ENCODE measurements at regions not wholly inside any gene's neighbourhood (a gene's known extent, or its start where the extent isn't known, plus 50 kb on each side); places are given as distances from the start of the nearest gene placed in this dataset.

DNA sequence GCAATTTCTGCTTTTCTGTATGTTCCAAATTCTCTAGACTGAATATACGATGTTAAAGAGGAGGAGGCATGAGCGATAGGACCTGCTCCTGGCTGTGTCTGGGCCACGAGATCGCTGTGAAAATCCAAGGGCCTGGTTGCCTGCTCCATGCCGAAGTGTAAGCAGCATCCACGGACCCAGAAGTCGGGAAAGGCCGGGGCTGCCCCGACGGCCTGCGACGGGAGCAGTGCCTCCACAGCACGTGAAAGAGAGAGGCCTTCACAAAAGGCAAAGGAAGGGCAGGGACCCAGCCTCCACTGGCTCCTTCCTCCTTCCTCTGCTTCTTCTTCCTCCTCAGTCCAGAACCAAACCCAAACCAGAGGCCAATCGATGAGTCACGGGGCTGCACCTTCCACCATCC is 122.9 kb upstream of the MGMT start:
- Histone ChIP-seq H3K27me3 (ENCODE audit: control insufficient read depth in 2 of 2, insufficient read depth in 2 of 2, low read length in 2 of 2) (peaks cover 0 to 18% of the 10 kb centered on the region in 2 experiments; a peak in 3 of 5 replicates), H2AFZ (ENCODE audit: low read depth, low read length) (no peak overlapping the region), H3K9ac (ENCODE audit: insufficient read depth in 1 of 2, low read depth in 2 of 2, low read length in 2 of 2) (no peak overlapping the region), H3K4me2 (ENCODE audit: insufficient read depth, low read length) (no peak overlapping the region), H3K9me3 (replicated peaks; ENCODE audit: control insufficient read depth, insufficient read depth, low read depth, low read length) (no peaks in the 10 kb centered on the region), H3K79me2 (ENCODE audit: control insufficient read depth, insufficient read depth, low read length) (no peaks in the 10 kb centered on the region), H3K4me1 (replicated peaks in 1 of 2; ENCODE audit: control insufficient read depth in 2 of 2, insufficient read depth in 2 of 2, low read length in 2 of 2) (no peaks in the 10 kb centered on the region), H4K20me1 (replicated peaks; ENCODE audit: control insufficient read depth, insufficient read depth, low read length) (no peaks in the 10 kb centered on the region), H3K27ac (ENCODE audit: extremely low read depth, low read depth, low read length) (no peak overlapping the region), H3K9me1 (ENCODE audit: control insufficient read depth, insufficient read depth, low read length) (no peaks in the 10 kb centered on the region), H3K4me3 (no peak overlapping the region), H3K36me3 (ENCODE audit: control insufficient read depth, insufficient read depth, low read length) (no peaks in the 10 kb centered on the region)
- ATAC-seq: no peak
- no peak for TF ChIP-seq RNF2 (IDR thresholded peaks at IDR 0.05)
- no peak for TF ChIP-seq SOX6 (IDR thresholded peaks at IDR 0.05)
- TF ChIP-seq, protein P1, sequence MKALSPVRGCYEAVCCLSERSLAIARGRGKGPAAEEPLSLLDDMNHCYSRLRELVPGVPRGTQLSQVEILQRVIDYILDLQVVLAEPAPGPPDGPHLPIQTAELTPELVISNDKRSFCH (CRISPR knock-in tag; IDR thresholded peaks at IDR 0.05): no peak
- TF ChIP-seq, protein P1 (tag; IDR thresholded peaks at IDR 0.05): no peak
- no peak for TF ChIP-seq RBBP5 (IDR thresholded peaks at IDR 0.05; ENCODE audit: borderline replicate concordance, insufficient read depth, low read length, poor library complexity, severe bottlenecking)
- TF ChIP-seq POLR2A (conservative IDR thresholded peaks at IDR 0.05): no peak
- TF ChIP-seq ARID3A (IDR thresholded peaks at IDR 0.05; ENCODE audit: borderline replicate concordance, low read depth, low read length): no peak
- no peak for TF ChIP-seq ETS1 (conservative IDR thresholded peaks at IDR 0.05; ENCODE audit: control insufficient read depth, low read depth, low read length)
- TF ChIP-seq ZKSCAN1 (IDR thresholded peaks at IDR 0.05; ENCODE audit: low read depth, low read length): no peak
- no peak for DNase-seq (ENCODE audit: extremely low read depth in 1 of 4, low spot score in 3 of 4)
- intact Hi-C loops (cut with micrococcal nuclease) (no loop called here), in situ Hi-C loops (cut with MboI) (no loop called here)
- 0% methylated on average over 11 of the region's 15 CpGs for WGBS (ENCODE audit: insufficient coverage, low coverage, missing lambda C conversion rate)
- CTCF ChIA-PET (ENCODE audit: low intra/inter-chr PET ratio): interaction anchor here (0.7 kb wide), 1 partner anchor 46 kb away, joined by 5 read pairs; no protein-coding TSS in a partner anchor
- no peak for FAIRE-seq
- no TSS peak for BruUV-seq (replicated peaks)
- POLR2A ChIA-PET: no interaction called here

Measured in K562 (cell line).